Ovary (tissue), 3 donors: ENCODE measurements at regions not wholly inside any gene's neighbourhood (a gene's known extent, or its start where the extent isn't known, plus 50 kb on each side); places are given as distances from the start of the nearest gene placed in this dataset.

Experiments
- POLR2A ChIP-seq: fragments of 450-650 bp; IDR thresholded peaks from one replicate; pipeline ENCODE4 v1.6.1; 2017; ENCODE audit warnings: antibody characterized with exemption, mild to moderate bottlenecking, moderate library complexity
- TF ChIP-seq, protein P1 (sequence below), 3 donors: fragments of 450-650 bp in 2 of 3; fragments of 200-600 bp in 1 of 3; IDR thresholded peaks; one replicate each; pipeline versions ENCODE4 v1.5.1 to v1.8.0; 2016 to 2022; ENCODE audit warnings: antibody characterized with exemption in 3 of 3, mild to moderate bottlenecking in 1 of 3
- donor health status: DM: no; HTN: no; CAD: no.

DNA sequence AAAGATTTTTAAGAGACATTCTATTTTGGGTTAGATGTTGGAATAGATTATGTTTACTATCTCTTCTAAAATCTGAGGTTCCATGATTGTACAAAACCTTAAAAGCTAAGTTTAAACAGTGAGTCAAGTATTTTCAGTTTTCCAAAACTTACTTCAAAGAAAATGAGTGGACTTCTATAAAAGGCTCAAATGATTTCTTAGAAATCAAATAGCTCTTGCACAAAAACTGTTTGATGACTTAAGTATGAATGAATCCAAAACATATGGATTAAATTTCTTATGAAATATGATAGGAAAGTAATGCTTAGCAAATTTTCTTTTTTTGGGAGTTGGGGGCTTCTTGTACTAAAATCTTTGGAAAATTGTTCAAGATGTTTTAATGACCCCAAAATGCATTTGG is 837.3 kb upstream of the SLC35B3 start:
- TF ChIP-seq, protein P1, sequence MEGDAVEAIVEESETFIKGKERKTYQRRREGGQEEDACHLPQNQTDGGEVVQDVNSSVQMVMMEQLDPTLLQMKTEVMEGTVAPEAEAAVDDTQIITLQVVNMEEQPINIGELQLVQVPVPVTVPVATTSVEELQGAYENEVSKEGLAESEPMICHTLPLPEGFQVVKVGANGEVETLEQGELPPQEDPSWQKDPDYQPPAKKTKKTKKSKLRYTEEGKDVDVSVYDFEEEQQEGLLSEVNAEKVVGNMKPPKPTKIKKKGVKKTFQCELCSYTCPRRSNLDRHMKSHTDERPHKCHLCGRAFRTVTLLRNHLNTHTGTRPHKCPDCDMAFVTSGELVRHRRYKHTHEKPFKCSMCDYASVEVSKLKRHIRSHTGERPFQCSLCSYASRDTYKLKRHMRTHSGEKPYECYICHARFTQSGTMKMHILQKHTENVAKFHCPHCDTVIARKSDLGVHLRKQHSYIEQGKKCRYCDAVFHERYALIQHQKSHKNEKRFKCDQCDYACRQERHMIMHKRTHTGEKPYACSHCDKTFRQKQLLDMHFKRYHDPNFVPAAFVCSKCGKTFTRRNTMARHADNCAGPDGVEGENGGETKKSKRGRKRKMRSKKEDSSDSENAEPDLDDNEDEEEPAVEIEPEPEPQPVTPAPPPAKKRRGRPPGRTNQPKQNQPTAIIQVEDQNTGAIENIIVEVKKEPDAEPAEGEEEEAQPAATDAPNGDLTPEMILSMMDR (IDR thresholded peaks at IDR 0.05): no peak
- TF ChIP-seq POLR2A: no peak
